ENCODE measurements at regions not wholly inside any gene's neighbourhood (a gene's known extent, or its start where the extent isn't known, plus 50 kb on each side); places are given as distances from the start of the nearest gene placed in this dataset.

DNA sequence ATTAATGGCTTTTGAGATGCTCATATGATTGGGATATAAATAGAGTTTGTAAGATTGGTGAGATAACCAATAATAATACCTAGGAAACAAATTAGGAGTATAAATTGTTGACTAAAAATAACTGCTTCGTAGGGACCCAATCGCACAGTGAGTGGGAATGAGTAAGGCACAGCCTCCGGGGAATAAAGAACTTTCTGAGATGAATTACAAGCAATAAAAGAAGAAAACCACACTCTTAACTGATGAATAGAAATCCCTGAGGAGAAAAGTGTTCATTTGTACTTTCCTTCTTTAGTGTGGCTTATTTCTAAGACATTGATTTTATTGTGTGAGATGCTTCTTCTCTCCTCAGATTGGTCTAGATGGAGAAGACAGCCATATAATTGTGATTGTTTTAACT lies 443.4 kb upstream of the PRMT6 start:
- no peaks in the 10 kb centered on the region for H3K4me1 ChIP-seq
- TF ChIP-seq, protein P1, sequence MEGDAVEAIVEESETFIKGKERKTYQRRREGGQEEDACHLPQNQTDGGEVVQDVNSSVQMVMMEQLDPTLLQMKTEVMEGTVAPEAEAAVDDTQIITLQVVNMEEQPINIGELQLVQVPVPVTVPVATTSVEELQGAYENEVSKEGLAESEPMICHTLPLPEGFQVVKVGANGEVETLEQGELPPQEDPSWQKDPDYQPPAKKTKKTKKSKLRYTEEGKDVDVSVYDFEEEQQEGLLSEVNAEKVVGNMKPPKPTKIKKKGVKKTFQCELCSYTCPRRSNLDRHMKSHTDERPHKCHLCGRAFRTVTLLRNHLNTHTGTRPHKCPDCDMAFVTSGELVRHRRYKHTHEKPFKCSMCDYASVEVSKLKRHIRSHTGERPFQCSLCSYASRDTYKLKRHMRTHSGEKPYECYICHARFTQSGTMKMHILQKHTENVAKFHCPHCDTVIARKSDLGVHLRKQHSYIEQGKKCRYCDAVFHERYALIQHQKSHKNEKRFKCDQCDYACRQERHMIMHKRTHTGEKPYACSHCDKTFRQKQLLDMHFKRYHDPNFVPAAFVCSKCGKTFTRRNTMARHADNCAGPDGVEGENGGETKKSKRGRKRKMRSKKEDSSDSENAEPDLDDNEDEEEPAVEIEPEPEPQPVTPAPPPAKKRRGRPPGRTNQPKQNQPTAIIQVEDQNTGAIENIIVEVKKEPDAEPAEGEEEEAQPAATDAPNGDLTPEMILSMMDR (IDR thresholded peaks at IDR 0.05): no peak
- intact Hi-C loops (cut with DNase I): no loop called here
- no peak overlapping the region for H3K27ac ChIP-seq
- no peaks in the 10 kb centered on the region for H3K27me3 ChIP-seq
- no peak overlapping the region for H3K4me3 ChIP-seq
- DNase-seq (ENCODE audit: low spot score in 2 of 2): no peak
- no peaks in the 10 kb centered on the region for H3K36me3 ChIP-seq
- H3K9me3 ChIP-seq: no peaks in the 10 kb centered on the region

DNA sequence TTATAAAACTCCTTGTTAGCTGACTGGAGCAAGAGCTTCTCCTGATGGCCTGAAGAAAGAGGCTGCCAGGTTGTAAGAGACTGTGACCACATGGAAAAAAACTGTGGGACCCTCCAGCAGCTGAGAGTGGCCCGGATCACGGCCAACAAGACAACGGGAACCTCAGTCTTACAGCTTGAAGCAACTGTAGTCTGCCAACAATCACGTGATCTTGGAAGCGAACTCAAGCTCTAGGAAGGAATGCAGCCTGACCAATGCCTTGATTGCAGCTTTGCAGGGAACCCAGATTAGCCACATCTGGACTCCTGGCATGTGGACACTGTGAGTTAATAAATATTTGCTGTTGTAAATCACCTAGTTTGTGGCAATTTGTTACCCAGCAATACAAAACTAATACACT lies 442.6 kb upstream of the PRMT6 start:
- DNase-seq (ENCODE audit: low spot score in 2 of 2): no peak
- Histone ChIP-seq H3K4me3 (no peak overlapping the region), H3K9me3 (no peaks in the 10 kb centered on the region), H3K27me3 (no peaks in the 10 kb centered on the region), H3K4me1 (no peaks in the 10 kb centered on the region), H3K36me3 (no peaks in the 10 kb centered on the region), H3K27ac (no peak overlapping the region)
- intact Hi-C loops (cut with DNase I): no loop called here
- TF ChIP-seq, protein P1 (IDR thresholded peaks at IDR 0.05): no peak

DNA sequence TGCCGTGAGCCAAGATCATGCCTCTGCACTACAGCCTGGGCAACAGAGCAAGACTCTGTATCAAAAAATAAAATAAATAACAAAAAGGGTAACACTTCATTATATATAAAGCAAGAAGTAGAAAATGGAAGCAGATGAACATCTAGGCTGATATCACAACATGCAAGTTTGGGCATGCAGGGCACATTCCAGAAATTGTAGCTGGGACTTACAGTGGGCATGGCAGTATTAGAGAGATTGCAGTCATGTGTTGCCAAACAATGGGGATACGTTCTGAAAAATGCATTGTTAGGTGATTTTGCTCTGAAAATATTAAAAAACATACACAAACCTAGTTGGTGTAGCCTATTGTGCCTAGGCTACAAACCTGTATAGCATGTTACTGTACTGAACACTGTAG lies 441.0 kb upstream of the PRMT6 start:
- no peak for DNase-seq (ENCODE audit: low spot score in 2 of 2)
- TF ChIP-seq, protein P1 (IDR thresholded peaks at IDR 0.05): no peak
- Histone ChIP-seq H3K36me3 (no peaks in the 10 kb centered on the region), H3K27me3 (no peaks in the 10 kb centered on the region), H3K4me3 (no peak overlapping the region), H3K27ac (no peak overlapping the region), H3K4me1 (no peaks in the 10 kb centered on the region), H3K9me3 (no peaks in the 10 kb centered on the region)
- intact Hi-C loops (cut with DNase I): no loop called here

DNA sequence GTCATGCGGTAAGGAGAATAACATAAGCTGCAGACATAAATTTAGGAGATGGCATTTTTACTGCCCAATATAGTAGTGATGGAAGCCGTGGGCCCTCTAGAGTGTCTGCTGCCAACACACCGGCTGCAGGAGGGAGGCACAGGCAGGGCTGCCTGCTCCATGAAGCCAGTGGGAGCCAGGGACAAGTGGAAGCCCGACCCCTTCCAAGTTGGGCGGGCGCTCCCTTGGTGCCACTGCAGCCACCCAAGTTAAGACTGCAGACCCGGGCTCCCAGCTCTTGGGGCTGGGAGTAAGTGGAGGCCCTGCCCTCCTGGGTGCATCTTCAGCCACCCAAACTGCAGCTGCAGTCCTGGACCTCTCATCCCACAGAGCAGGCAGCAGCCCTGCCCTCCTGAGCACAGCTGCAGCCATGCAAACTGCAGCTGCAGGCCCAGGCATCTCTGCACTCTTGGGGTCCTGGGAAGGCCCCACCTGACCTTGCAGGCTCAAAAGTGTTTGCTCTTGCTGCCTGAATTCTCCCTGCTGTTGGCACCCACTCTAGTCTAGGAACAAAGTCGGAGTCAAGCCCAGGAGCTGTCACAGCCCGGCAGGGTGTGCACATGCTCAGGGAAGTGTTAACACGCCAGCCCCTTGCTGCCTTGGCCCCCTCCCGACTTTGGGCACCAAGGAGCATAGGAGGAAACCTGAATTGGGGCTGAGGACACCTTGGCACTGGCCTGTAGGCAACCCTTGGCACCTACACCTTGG lies 437.2 kb upstream of the PRMT6 start:
- intact Hi-C loops (cut with DNase I): no loop called here
- H3K27me3 ChIP-seq: no peaks in the 10 kb centered on the region
- H3K4me1 ChIP-seq: no peaks in the 10 kb centered on the region
- no peaks in the 10 kb centered on the region for H3K36me3 ChIP-seq
- DNase-seq (ENCODE audit: low spot score in 2 of 2): no peak
- TF ChIP-seq, protein P1 (IDR thresholded peaks at IDR 0.05): no peak
- no peaks in the 10 kb centered on the region for H3K9me3 ChIP-seq
- H3K4me3 ChIP-seq: no peak overlapping the region
- H3K27ac ChIP-seq: no peak overlapping the region

DNA sequence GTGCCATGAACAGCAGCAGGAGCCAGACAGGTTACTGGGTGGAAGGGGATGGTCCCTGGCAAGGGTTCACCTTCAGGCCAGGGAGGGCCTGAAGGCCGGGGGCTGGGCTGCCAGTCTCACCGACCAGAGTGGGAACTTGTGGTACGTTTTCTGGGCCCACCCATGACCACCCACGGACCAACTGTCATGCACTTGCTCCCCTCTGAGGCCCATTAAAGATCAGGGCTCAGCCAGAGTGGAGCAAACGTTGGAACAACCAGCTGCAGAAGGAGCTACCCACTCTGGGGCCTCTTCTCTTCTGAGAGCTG lies 436.7 kb upstream of the PRMT6 start:
- Histone ChIP-seq H3K4me1 (no peaks in the 10 kb centered on the region), H3K4me3 (no peak overlapping the region), H3K27me3 (no peaks in the 10 kb centered on the region), H3K36me3 (no peaks in the 10 kb centered on the region), H3K27ac (no peak overlapping the region), H3K9me3 (no peaks in the 10 kb centered on the region)
- DNase-seq (ENCODE audit: low spot score in 2 of 2): no peak
- TF ChIP-seq, protein P1 (IDR thresholded peaks at IDR 0.05): no peak
- intact Hi-C loops (cut with DNase I): no loop called here

DNA sequence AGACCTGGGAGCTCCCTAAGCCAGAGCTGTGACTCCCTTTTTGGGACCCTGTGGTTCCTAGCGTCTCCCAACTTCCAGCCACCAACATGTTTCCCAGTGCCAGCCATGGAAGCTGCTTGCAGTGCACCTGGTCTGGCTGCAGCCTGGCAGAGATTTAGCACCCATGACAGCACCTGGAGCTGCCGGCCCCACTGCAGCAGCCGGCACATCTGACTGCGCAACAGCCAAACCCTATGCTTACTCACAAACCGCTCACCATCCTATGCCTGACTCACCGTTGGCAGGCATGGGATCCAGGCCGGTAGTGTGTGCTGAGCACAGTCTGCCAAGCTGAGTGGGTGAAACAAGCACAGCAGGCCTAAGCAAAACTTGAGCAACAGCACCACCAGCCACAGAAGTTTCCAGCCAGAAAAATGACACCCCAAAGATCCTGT lies 435.9 kb upstream of the PRMT6 start:
- Histone ChIP-seq H3K4me1 (no peaks in the 10 kb centered on the region), H3K4me3 (no peak overlapping the region), H3K36me3 (no peaks in the 10 kb centered on the region), H3K27ac (no peak overlapping the region), H3K27me3 (no peaks in the 10 kb centered on the region), H3K9me3 (no peaks in the 10 kb centered on the region)
- intact Hi-C loops (cut with DNase I): no loop called here
- no peak for DNase-seq (ENCODE audit: low spot score in 2 of 2)
- TF ChIP-seq, protein P1 (IDR thresholded peaks at IDR 0.05): no peak
